Suprapubic skin (tissue), 4 donors: ENCODE measurements at regions not wholly inside any gene's neighbourhood (a gene's known extent, or its start where the extent isn't known, plus 50 kb on each side); places are given as distances from the start of the nearest gene placed in this dataset.

Source experiments
- DNase-seq, 2 donors: peaks; one replicate each; pipeline ENCODE4 v3.0.0-alpha.2; 2019; ENCODE audit warnings: low spot score in 2 of 2
- H3K27ac ChIP-seq: fragments of 200-600 bp; sonication (generic); one replicate; pipeline ENCODE4 v1.5.1; 2019
- H3K27me3 ChIP-seq: fragments of 200-600 bp; sonication (generic); one replicate; pipeline ENCODE4 v1.5.1; 2019
- H3K36me3 ChIP-seq: fragments of 200-600 bp; sonication (generic); one replicate; pipeline ENCODE4 v1.5.1; 2019
- H3K4me1 ChIP-seq: fragments of 200-600 bp; sonication (generic); one replicate; pipeline ENCODE4 v1.5.1; 2019
- H3K4me3 ChIP-seq: fragments of 200-600 bp; sonication (generic); one replicate; pipeline ENCODE4 v1.5.1; 2019; ENCODE audit warnings: mild to moderate bottlenecking
- H3K9me3 ChIP-seq: fragments of 200-600 bp; sonication (generic); one replicate; pipeline ENCODE4 v1.5.1; 2019
- EP300 ChIP-seq: sonication (generic); formaldehyde crosslinking; IDR thresholded peaks from one replicate; pipeline ENCODE4 v1.6.1; 2017; ENCODE audit warnings: antibody characterized with exemption
- POLR2A ChIP-seq, 2 donors: fragments of 450-650 bp; IDR thresholded peaks; one replicate each; pipeline ENCODE4 v1.6.1; 2017; ENCODE audit warnings: antibody characterized with exemption in 2 of 2, mild to moderate bottlenecking in 2 of 2, moderate library complexity in 2 of 2
- POLR2AphosphoS5 ChIP-seq, 3 donors: sonication (generic); formaldehyde crosslinking; IDR thresholded peaks; one replicate each; pipeline ENCODE4 v1.6.1; 2017; ENCODE audit warnings: antibody characterized with exemption in 3 of 3
- WGBS: methylation state at CpG from one replicate; pipeline ENCODE4 v1.1.5; 2018; 5-methylcytosine and 5-hydroxymethylcytosine counted together
- TF ChIP-seq, protein P1 (sequence below), 2 donors: fragments of 200-600 bp in 1 of 2; fragments of 450-650 bp in 1 of 2; sonication (generic) in 1 of 2; IDR thresholded peaks; one replicate each; pipeline ENCODE4 v1.5.1; 2016 to 2019; ENCODE audit warnings: antibody characterized with exemption in 2 of 2, mild to moderate bottlenecking in 1 of 2, moderate library complexity in 1 of 2

DNA sequence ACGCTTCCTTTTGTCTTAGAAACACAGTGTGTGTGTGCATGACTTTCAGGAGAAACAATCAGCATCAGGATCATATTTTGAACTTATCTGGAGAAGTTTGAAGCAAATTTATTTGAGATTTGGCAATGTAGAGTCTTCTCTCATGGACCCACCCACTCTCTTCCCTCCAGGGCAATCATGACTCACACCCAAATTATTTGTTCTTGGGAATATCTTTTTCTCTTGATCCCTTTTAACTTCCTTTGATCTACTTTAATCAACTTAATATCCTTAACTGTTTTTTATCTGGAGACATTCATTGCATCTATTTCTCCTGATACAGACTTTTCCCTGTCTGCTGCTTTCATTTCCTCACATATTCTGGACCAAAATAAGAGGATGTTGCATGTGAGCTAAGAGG, 1174.3 kb downstream of the GATA3 start:
- Histone ChIP-seq H3K4me1 (peaks cover 12% of the 10 kb centered on the region), H3K27me3 (peaks cover 3% of the 10 kb centered on the region), H3K27ac (no peak overlapping the region), H3K4me3 (no peak overlapping the region), H3K9me3 (no peaks in the 10 kb centered on the region), H3K36me3 (no peaks in the 10 kb centered on the region)
- TF ChIP-seq POLR2A (IDR thresholded peaks at IDR 0.05): no peak
- no peak for TF ChIP-seq POLR2AphosphoS5 (IDR thresholded peaks at IDR 0.05)
- no peak for TF ChIP-seq EP300
- TF ChIP-seq, protein P1, sequence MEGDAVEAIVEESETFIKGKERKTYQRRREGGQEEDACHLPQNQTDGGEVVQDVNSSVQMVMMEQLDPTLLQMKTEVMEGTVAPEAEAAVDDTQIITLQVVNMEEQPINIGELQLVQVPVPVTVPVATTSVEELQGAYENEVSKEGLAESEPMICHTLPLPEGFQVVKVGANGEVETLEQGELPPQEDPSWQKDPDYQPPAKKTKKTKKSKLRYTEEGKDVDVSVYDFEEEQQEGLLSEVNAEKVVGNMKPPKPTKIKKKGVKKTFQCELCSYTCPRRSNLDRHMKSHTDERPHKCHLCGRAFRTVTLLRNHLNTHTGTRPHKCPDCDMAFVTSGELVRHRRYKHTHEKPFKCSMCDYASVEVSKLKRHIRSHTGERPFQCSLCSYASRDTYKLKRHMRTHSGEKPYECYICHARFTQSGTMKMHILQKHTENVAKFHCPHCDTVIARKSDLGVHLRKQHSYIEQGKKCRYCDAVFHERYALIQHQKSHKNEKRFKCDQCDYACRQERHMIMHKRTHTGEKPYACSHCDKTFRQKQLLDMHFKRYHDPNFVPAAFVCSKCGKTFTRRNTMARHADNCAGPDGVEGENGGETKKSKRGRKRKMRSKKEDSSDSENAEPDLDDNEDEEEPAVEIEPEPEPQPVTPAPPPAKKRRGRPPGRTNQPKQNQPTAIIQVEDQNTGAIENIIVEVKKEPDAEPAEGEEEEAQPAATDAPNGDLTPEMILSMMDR (IDR thresholded peaks at IDR 0.05): no peak
- 43% methylated on average over 1 of the region's 1 CpG for WGBS
- DNase-seq: no peak

DNA sequence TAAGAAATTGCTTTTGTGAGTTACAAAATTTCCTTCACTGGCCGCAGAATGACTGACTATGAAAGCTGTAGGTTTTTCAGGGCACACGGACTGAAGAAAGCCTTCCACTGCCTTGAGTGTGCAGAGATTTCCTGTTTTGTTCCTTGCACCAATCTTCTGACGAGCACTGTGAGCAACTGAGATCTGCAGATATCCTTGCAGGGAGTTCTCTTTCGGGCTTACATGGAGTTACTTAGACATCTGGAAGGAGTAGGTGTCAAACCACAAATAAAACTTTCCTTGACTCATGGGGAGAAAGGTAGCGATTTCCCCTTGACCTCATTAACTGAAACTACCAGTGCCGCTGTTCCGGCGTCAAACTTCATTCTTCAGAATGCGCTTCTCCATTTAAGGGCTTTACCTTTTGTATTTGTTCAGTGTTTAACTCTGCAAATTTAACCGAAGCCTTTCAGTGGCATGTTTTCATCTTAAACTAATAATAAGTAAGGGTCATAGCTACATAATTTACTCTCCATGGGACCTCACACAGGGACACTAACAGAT, 1175.3 kb downstream of the GATA3 start:
- peaks cover 3% of the 10 kb centered on the region for H3K27me3 ChIP-seq
- H3K27ac ChIP-seq: no peak overlapping the region
- 83% methylated on average over 10 of the region's 10 CpGs for WGBS
- H3K4me3 ChIP-seq: no peak overlapping the region
- DNase-seq: no peak
- H3K9me3 ChIP-seq: no peaks in the 10 kb centered on the region
- no peaks in the 10 kb centered on the region for H3K36me3 ChIP-seq
- TF ChIP-seq EP300 (no peak), POLR2AphosphoS5 (IDR thresholded peaks at IDR 0.05) (no peak), POLR2A (IDR thresholded peaks at IDR 0.05) (no peak)
- TF ChIP-seq, protein P1 (IDR thresholded peaks at IDR 0.05): no peak
- H3K4me1 ChIP-seq: peaks cover 12% of the 10 kb centered on the region

DNA sequence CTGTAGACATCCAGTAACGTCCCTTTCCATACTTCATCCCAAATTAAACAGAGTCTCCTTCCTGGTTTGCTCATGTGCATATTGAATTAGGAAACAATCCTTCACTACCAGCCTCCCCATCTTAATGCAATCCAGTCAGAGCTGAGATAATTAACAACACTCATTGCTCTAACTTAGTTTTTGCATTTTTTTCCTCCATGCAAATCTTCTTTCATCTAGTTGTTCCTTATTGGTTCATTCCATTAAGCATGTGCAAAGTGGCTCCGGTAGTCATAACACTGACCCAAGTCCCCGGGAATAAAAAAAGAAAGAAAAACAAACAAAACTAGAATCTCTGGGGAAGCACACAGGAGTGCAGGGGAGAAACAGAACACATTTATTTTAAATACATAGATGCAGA, 1176.1 kb downstream of the GATA3 start:
- Histone ChIP-seq H3K27ac (no peak overlapping the region), H3K27me3 (peaks cover 7% of the 10 kb centered on the region), H3K4me1 (peaks cover 12% of the 10 kb centered on the region), H3K36me3 (no peaks in the 10 kb centered on the region), H3K9me3 (no peaks in the 10 kb centered on the region), H3K4me3 (no peak overlapping the region)
- TF ChIP-seq POLR2AphosphoS5 (IDR thresholded peaks at IDR 0.05) (no peak), EP300 (no peak), POLR2A (IDR thresholded peaks at IDR 0.05) (no peak)
- TF ChIP-seq, protein P1 (IDR thresholded peaks at IDR 0.05): no peak
- WGBS: 68% methylated on average over 3 of the region's 3 CpGs
- no peak for DNase-seq

GRCh38 chr10:9234191-9234590, 1179.7 kb downstream of the GATA3 start:
- WGBS: 75% methylated on average over 1 of the region's 1 CpG
- no peak for DNase-seq
- H3K27me3 ChIP-seq: peaks cover 18% of the 10 kb centered on the region

DNA sequence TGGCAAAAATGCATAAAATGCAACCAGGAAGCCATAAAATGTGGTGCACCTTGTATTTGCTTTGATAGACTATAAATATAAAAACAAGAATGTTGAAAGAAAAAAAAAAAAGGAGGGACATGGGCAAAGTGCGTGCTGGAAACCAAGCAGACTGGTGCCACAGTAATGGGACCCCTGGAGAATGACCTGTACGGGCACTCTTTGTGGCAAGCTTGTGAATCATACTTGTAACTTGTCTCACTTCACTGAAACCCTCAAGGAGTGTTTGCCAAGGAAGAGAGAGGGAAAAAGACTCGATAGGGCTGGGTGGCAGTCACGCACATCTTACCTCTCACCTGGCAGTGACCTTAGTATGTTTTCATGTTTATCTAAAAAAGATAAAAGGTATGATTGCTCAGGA, 1183.6 kb downstream of the GATA3 start:
- no peak overlapping the region for H3K27ac ChIP-seq
- peaks cover 15% of the 10 kb centered on the region for H3K27me3 ChIP-seq
- no peak for DNase-seq
- WGBS: 78% methylated on average over 4 of the region's 4 CpGs
- H3K9me3 ChIP-seq: no peaks in the 10 kb centered on the region
- H3K4me1 ChIP-seq: no peaks in the 10 kb centered on the region
- no peak for TF ChIP-seq POLR2A (IDR thresholded peaks at IDR 0.05)
- no peak for TF ChIP-seq POLR2AphosphoS5 (IDR thresholded peaks at IDR 0.05)
- TF ChIP-seq, protein P1 (IDR thresholded peaks at IDR 0.05): no peak
- H3K36me3 ChIP-seq: no peaks in the 10 kb centered on the region
- no peak overlapping the region for H3K4me3 ChIP-seq

More at GRCh38 chr10:9234191-9234590, 1179.7 kb downstream of the GATA3 start:
- Histone ChIP-seq H3K4me3 (no peak overlapping the region), H3K9me3 (no peaks in the 10 kb centered on the region), H3K27ac (no peak overlapping the region), H3K4me1 (peaks cover 3% of the 10 kb centered on the region), H3K36me3 (no peaks in the 10 kb centered on the region)
- TF ChIP-seq EP300 (no peak), POLR2A (IDR thresholded peaks at IDR 0.05) (no peak)

DNA sequence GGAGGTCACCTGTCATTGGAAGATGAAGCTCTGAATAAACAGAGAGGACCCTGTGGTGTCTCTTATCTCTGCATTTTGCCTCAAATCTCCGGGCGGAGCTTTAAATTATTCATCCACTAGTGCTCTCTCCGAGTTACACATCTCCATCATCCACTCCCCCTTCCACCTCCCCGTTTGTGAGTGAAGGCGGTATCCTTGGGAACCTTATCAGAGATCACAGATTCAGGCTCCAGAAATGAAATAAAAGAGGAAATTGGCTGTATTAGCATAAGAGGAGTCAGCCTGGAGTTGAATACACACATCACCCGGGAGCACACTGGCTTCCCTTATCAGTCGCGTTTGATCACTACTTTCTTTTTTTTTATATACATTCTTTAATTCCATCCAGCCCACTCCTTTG, 1184.8 kb downstream of the GATA3 start:
- no peak overlapping the region for H3K4me3 ChIP-seq
- peaks cover 25% of the 10 kb centered on the region for H3K27me3 ChIP-seq
- no peaks in the 10 kb centered on the region for H3K4me1 ChIP-seq
- TF ChIP-seq, protein P1 (IDR thresholded peaks at IDR 0.05): no peak
- TF ChIP-seq POLR2AphosphoS5 (IDR thresholded peaks at IDR 0.05) (no peak), POLR2A (IDR thresholded peaks at IDR 0.05) (no peak), EP300 (no peak)
- H3K36me3 ChIP-seq: no peaks in the 10 kb centered on the region
- no peak overlapping the region for H3K27ac ChIP-seq
- no peaks in the 10 kb centered on the region for H3K9me3 ChIP-seq
- no peak for DNase-seq
- WGBS: 39% methylated on average over 8 of the region's 8 CpGs
